Stimulated activated CD4-positive, alpha-beta T cell treated with anti-CD3 and anti-CD28 coated beads, TNF-alpha, amount 100 ng/mL, for 1 hour (primary cell): ENCODE measurements at regions not wholly inside any gene's neighbourhood (a gene's known extent, or its start where the extent isn't known, plus 50 kb on each side); places are given as distances from the start of the nearest gene placed in this dataset.
A peak's percentile ranks its signal among the peaks of the same experiment; 100 is the strongest.
"Not testable (repeated sequence)": the region's sequence is repeated elsewhere in the genome, so short reads cannot be mapped to it uniquely, and the experiment has no call there.

Source experiments
- DNase-seq, 3 donors: peaks; one replicate each; pipeline ENCODE4 v3.0.0-alpha.2; 2020; ENCODE audit warnings: low read depth in 3 of 3, low spot score in 1 of 3

DNA sequence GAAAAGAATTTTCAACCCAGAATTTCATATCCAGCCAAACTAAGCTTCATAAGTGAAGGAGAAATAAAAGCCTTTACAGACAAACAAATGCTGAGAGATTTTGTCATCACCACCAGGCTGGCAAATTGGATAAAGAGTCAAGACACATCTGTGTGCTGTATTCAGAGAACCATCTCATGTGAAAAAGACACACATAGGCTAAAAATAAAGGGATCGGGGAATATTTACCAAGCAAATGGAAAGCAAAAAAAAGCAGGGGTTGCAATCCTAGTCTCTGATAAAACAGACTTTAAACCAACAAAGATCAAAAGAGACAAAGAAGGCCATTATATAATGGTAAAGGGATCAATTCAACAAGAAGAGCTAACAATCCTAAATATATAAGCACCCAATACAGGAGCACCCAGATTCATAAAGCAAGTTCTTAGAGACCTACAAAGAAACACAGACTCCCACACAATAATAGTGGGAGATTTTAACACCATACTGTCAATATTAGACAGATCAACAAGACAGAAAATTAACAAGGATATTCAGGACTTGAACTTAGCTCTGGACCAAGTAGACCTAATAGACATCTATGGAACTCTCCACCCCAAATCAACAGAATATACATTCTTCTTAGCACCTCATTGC, 55.9 kb upstream of the ACSM6 start:
- DNase-seq, result not testable (repeated sequence)

DNA sequence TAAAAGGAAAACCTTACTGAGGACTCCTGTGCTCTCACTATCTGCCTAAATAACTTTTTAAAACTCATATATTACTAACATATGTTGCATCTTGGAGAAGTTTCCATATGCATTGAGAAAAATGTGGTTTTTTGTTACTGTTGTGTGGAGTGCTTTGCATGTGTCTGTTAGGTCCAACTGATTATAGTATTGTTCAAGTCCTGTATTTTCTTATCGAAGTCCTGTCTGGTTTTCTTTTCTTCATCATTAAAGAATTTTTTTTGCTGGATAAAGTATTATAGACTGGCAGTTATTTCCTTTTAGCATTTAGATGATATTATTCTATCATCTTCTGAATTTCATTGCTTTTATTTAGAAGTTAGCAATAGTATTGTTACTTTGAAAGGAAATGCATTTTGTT, 59.5 kb upstream of the ACSM6 start:
- no peak for DNase-seq

GRCh38 chr10:95133997-95134396, 60.0 kb upstream of the ACSM6 start:
- no peak for DNase-seq

- DNase-seq, result peak in 2 of 3 donors; percentile 18 to 40
These were observed 60.9 kb upstream of the ACSM6 start for GRCh38 chr10:95133016-95133752.

DNA sequence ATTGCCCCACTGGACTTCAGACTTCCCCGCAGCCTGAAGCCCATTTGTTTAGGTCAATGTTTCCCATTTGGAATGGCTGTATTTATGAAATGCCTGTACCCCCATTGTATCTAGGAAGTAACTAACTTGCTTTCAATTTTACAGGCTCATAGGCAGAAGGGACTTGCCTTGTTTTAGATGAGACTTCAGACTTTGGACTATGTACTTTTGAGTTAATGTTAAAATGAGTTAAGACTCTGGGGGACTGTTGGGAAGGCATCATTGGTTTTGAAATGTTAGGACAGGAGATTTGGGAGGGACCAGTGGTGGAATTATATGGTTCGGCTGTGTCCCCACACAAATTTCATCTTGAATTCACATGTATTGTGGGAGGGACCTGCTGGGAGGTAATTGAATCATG, 61.1 kb upstream of the CYP2C8 start:
- not testable (repeated sequence) for DNase-seq

GRCh38 chr10:95125582-95125981, 56.3 kb upstream of the CYP2C8 start:
- DNase-seq, result no peak

DNA sequence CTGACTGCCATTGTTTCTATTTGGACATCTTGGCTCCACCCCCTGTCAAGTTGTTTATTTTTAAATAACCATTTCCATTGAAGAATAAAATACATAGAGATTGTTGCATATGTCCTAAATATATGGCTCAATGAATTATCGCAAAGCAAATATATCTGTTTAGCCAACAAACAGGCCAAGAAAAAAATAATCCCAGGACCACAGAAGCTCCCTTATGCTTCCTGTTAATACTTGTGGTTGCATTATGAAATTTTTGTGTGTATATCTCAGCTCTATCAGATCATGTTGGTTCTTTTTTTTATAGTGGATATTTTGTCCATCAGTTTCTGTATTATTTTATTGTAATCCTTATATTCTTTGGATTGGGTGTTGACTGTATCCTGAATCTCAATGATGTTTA, 53.4 kb upstream of the CYP2C8 start:
- no peak for DNase-seq

- DNase-seq, result no peak
These were observed 52.6 kb upstream of the CYP2C8 start for GRCh38 chr10:95121904-95122303.
